OCI-LY1 (cell line): ENCODE measurements at regions not wholly inside any gene's neighbourhood (a gene's known extent, or its start where the extent isn't known, plus 50 kb on each side); places are given as distances from the start of the nearest gene placed in this dataset.

Experiments used
- H2AFZ ChIP-seq: fragments of 200-600 bp; sonication (generic), shearing (Covaris generic); 2 replicates; pipeline ENCODE4 v1.6.0; 2014; ENCODE audit warnings: antibody characterized with exemption, mild to moderate bottlenecking, low read length
- H3F3A ChIP-seq: fragments of 200-600 bp; sonication (generic), shearing (Covaris generic); 2 replicates; pipeline ENCODE4 v1.6.0; 2014; ENCODE audit warnings: mild to moderate bottlenecking, antibody characterized with exemption, low read length, moderate library complexity; ENCODE audit not compliant: insufficient read depth
- H3K27ac ChIP-seq: fragments of 200-600 bp; sonication (generic); 2 replicates; pipeline ENCODE4 v1.5.1; 2014; ENCODE audit warnings: low read length, mixed run types, mild to moderate bottlenecking, low read depth; ENCODE audit not compliant: poor library complexity, severe bottlenecking
- H3K27me3 ChIP-seq: fragments of 200-600 bp; sonication (generic); 2 replicates; pipeline ENCODE4 v1.6.0; 2014; ENCODE audit warnings: antibody characterized with exemption, mild to moderate bottlenecking, low read length, moderate library complexity; ENCODE audit not compliant: insufficient read depth
- H3K36me3 ChIP-seq: fragments of 200-600 bp; sonication (generic); 2 replicates; pipeline ENCODE4 v1.6.1; 2014; ENCODE audit warnings: mild to moderate bottlenecking, antibody characterized with exemption, low read length, moderate library complexity, mixed read lengths; ENCODE audit not compliant: insufficient read depth
- H3K4me1 ChIP-seq: fragments of 200-600 bp; sonication (generic); 2 replicates; pipeline ENCODE4 v1.5.1; 2014; ENCODE audit warnings: mild to moderate bottlenecking, low read length, moderate library complexity; ENCODE audit not compliant: insufficient read depth, severe bottlenecking
- H3K4me2 ChIP-seq: fragments of 200-600 bp; sonication (generic), shearing (Covaris generic); 2 replicates; pipeline ENCODE4 v1.6.1; 2014; ENCODE audit warnings: low read length
- H3K4me3 ChIP-seq: fragments of 200-600 bp; sonication (generic); 2 replicates; pipeline ENCODE4 v1.5.1; 2014; ENCODE audit warnings: low read length, low read depth, mild to moderate bottlenecking, mixed read lengths; ENCODE audit not compliant: poor library complexity, severe bottlenecking
- H3K79me2 ChIP-seq: fragments of 200-600 bp; shearing (Covaris generic); 2 replicates; pipeline ENCODE4 v1.6.1; 2016; ENCODE audit warnings: mixed run types, low read length, mixed read lengths; ENCODE audit not compliant: insufficient read depth
- H3K9ac ChIP-seq: fragments of 200-600 bp; sonication (generic), shearing (Covaris generic); 2 replicates; pipeline ENCODE4 v1.6.1; 2014; ENCODE audit warnings: mild to moderate bottlenecking, low read length, mixed read lengths
- H3K9me2 ChIP-seq: fragments of 200-600 bp; sonication (generic), shearing (Covaris generic); 2 replicates; pipeline ENCODE4 v1.6.1; 2014; ENCODE audit warnings: low read depth, mild to moderate bottlenecking, low read length, mixed read lengths
- H3K9me3 ChIP-seq: fragments of 200-600 bp; shearing (Covaris generic); 2 replicates; pipeline ENCODE4 v1.6.1; 2014; ENCODE audit warnings: low read length, mixed read lengths
- H4K20me1 ChIP-seq: fragments of 200-600 bp; sonication (generic), shearing (Covaris generic); 2 replicates; pipeline ENCODE4 v1.6.0; 2016; ENCODE audit warnings: mild to moderate bottlenecking, low read length; ENCODE audit not compliant: insufficient read depth
- EZH2 ChIP-seq: fragments of 200-600 bp; sonication (generic), shearing (Covaris generic); IDR thresholded peaks from 2 replicates; pipeline ENCODE4 v1.8.0; 2017; ENCODE audit warnings: borderline replicate concordance, mixed run types, mild to moderate bottlenecking, antibody characterized with exemption, low read length, moderate library complexity, mixed read lengths
- TF ChIP-seq, protein P1 (sequence below): fragments of 200-600 bp; sonication (generic), shearing (Covaris generic); IDR thresholded peaks from 2 replicates; pipeline ENCODE4 v1.5.1; 2017; ENCODE audit warnings: mild to moderate bottlenecking, antibody characterized with exemption, low read length, moderate library complexity, mixed read lengths

DNA sequence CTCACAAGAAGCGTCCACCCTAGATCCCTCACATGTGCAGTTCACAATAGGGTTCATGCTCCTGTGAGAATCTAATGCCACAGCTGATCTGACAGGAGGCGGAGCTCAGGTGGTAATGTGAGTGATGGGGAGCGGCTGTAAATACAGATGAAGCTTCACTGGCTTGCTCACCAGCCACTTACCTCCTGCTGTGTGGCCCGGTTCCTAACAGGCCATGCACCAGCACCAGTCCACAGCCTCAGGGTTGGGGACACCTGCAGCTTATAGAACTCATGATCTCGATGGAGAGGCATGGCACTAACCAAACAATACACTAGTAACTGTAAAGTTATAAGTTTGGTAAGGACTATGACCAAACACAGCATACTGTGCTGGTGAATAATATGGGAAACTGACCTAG is 368.0 kb upstream of the CDH5 start:
- Histone ChIP-seq H3K27ac (no peak overlapping the region), H3K9me2 (no peaks in the 10 kb centered on the region), H2AFZ (no peak overlapping the region), H3K27me3 (no peaks in the 10 kb centered on the region), H3K79me2 (no peaks in the 10 kb centered on the region), H3K4me3 (no peak overlapping the region), H3K9me3 (no peaks in the 10 kb centered on the region), H3K4me2 (no peak overlapping the region), H4K20me1 (no peaks in the 10 kb centered on the region), H3K9ac (no peak overlapping the region), H3F3A (no peaks in the 10 kb centered on the region), H3K4me1 (no peaks in the 10 kb centered on the region), H3K36me3 (no peaks in the 10 kb centered on the region)
- TF ChIP-seq EZH2: no peak

DNA sequence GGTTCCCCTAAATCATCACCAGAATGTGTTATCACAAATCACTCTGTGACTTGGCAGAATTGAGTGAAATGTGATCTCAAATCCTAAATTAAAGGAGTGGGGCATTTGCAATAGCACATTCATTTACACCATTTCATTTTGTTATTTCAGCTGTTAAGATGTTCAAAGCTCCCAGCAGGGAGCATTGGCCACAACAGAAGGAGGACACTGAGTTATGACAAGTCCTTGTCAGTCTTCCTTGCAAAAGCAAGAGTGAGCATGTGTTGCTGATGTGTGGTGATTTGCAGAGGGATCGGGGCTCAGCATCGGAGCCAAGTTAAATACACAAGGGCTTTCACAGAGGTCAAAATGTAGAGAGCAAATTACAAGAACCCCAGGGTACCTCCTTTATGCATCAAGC is 372.2 kb upstream of the CDH5 start:
- no peaks in the 10 kb centered on the region for H3K9me2 ChIP-seq
- H3K79me2 ChIP-seq: no peaks in the 10 kb centered on the region
- no peaks in the 10 kb centered on the region for H3K36me3 ChIP-seq
- TF ChIP-seq, protein P1, sequence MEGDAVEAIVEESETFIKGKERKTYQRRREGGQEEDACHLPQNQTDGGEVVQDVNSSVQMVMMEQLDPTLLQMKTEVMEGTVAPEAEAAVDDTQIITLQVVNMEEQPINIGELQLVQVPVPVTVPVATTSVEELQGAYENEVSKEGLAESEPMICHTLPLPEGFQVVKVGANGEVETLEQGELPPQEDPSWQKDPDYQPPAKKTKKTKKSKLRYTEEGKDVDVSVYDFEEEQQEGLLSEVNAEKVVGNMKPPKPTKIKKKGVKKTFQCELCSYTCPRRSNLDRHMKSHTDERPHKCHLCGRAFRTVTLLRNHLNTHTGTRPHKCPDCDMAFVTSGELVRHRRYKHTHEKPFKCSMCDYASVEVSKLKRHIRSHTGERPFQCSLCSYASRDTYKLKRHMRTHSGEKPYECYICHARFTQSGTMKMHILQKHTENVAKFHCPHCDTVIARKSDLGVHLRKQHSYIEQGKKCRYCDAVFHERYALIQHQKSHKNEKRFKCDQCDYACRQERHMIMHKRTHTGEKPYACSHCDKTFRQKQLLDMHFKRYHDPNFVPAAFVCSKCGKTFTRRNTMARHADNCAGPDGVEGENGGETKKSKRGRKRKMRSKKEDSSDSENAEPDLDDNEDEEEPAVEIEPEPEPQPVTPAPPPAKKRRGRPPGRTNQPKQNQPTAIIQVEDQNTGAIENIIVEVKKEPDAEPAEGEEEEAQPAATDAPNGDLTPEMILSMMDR: no peak
- no peak for TF ChIP-seq EZH2
- H4K20me1 ChIP-seq: no peaks in the 10 kb centered on the region
- H2AFZ ChIP-seq: no peak overlapping the region
- H3K9me3 ChIP-seq: no peaks in the 10 kb centered on the region
- no peaks in the 10 kb centered on the region for H3K4me1 ChIP-seq
- H3K27ac ChIP-seq: no peak overlapping the region
- no peaks in the 10 kb centered on the region for H3K27me3 ChIP-seq
- H3F3A ChIP-seq: no peaks in the 10 kb centered on the region
- H3K9ac ChIP-seq: no peak overlapping the region
- no peak overlapping the region for H3K4me3 ChIP-seq
- H3K4me2 ChIP-seq: no peak overlapping the region

DNA sequence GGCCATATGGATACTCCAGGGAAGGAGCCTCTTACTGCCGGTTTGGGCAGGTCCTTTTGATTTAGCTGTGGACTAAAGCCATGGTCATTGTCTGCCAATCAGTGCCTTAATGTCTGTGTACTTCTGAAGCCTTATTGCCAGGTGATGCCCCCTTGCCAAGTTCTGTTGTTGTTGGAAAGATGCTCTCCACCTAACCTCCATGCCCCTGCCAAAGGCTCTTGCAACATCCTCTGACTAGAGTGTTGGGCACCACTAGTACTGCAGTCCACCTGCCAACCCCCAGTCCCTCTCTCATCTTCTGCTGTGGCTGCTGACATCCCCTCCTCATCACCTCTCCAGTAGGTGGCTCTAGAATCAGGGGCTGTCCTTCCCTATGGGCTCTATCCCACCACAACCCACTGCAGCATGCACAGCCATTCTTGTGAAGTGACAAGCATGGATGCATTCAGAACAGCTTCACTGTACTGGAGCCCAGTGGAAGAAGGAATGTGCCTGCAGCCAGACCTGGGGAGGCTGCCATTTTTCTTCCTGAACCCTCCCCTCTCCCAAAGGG is 375.3 kb upstream of the CDH5 start:
- Histone ChIP-seq H4K20me1 (no peaks in the 10 kb centered on the region), H3K36me3 (no peaks in the 10 kb centered on the region), H3K9ac (no peak overlapping the region), H3K4me2 (no peak overlapping the region), H3K79me2 (no peaks in the 10 kb centered on the region), H3K4me3 (no peak overlapping the region), H3K27me3 (no peaks in the 10 kb centered on the region), H3K9me2 (no peaks in the 10 kb centered on the region), H3K4me1 (no peaks in the 10 kb centered on the region), H3K9me3 (no peaks in the 10 kb centered on the region), H3F3A (no peaks in the 10 kb centered on the region), H2AFZ (no peak overlapping the region), H3K27ac (no peak overlapping the region)
- no peak for TF ChIP-seq EZH2
- TF ChIP-seq, protein P1: no peak
